Gastrocnemius medialis (tissue), 4 donors: ENCODE measurements at regions not wholly inside any gene's neighbourhood (a gene's known extent, or its start where the extent isn't known, plus 50 kb on each side); places are given as distances from the start of the nearest gene placed in this dataset.

ENCODE experiments used
- ATAC-seq, 2 donors: fragments of 150-250 bp; one replicate each; pipeline ENCODE4 v1.9.1; 2016
- DNase-seq, 2 donors: peaks; one replicate each; pipeline ENCODE4 v3.0.0-alpha.2; 2019
- H3K27ac ChIP-seq, 4 donors: fragments of 200-600 bp; sonication (generic); 1 replicate in 1 of 4; 2 replicates in 3 of 4; pipeline ENCODE4 v1.5.1; 2016 to 2018; ENCODE audit warnings: mild to moderate bottlenecking in 2 of 4, moderate library complexity in 1 of 4
- H3K27me3 ChIP-seq, 3 donors: fragments of 200-600 bp; sonication (generic) in 2 of 3; 1 replicate in 1 of 3; 2 replicates in 2 of 3; pipeline versions ENCODE4 v1.5.1 to v1.6.0; 2016 to 2019; ENCODE audit warnings: mild to moderate bottlenecking in 1 of 3, moderate library complexity in 1 of 3
- H3K36me3 ChIP-seq, 2 donors: fragments of 200-600 bp; sonication (generic) in 1 of 2; one replicate each; pipeline ENCODE4 v1.5.1; 2017 to 2018
- H3K4me1 ChIP-seq, 2 donors: fragments of 200-600 bp; sonication (generic) in 1 of 2; one replicate each; pipeline ENCODE4 v1.5.1; 2016 to 2017; ENCODE audit warnings: mild to moderate bottlenecking in 2 of 2
- H3K4me3 ChIP-seq, 4 donors: fragments of 200-600 bp; sonication (generic) in 3 of 4; 1 replicate in 1 of 4; 2 replicates in 3 of 4; pipeline ENCODE4 v1.5.1; 2016 to 2019; ENCODE audit warnings: mild to moderate bottlenecking in 2 of 4
- H3K9me3 ChIP-seq, 3 donors: fragments of 200-600 bp; sonication (generic) in 2 of 3; 1 replicate in 1 of 3; 2 replicates in 2 of 3; pipeline ENCODE4 v1.5.1; 2016 to 2019
- CTCF ChIP-seq, 5 experiments: fragments of 450-650 bp in 3 of 5; fragments of 200-600 bp in 2 of 5; sonication (generic) in 2 of 5; IDR thresholded peaks in 4 of 5; conservative IDR thresholded peaks in 1 of 5; 1 replicate in 4 of 5; 2 replicates in 1 of 5; pipeline ENCODE4 v1.5.1; 2016 to 2019; ENCODE audit warnings: antibody characterized with exemption in 5 of 5, mild to moderate bottlenecking in 3 of 5, moderate library complexity in 3 of 5
- POLR2A ChIP-seq, 2 donors: fragments of 450-650 bp; IDR thresholded peaks; one replicate each; pipeline ENCODE4 v1.6.1; 2017; ENCODE audit warnings: antibody characterized with exemption in 2 of 2, mild to moderate bottlenecking in 2 of 2, moderate library complexity in 2 of 2
- in situ Hi-C, 4 donors: fragments of 200-750 bp; cut with MboI; loops; one replicate each; pipeline versions ENCODE4 v1.15.0 to v1.8.0; 2017; ENCODE audit warnings: low sequenced_read_pairs in 4 of 4
- intact Hi-C: fragments of 100-400 bp; cut with DNase I; formaldehyde crosslinking; loops from one replicate; pipeline ENCODE4 v1.15.1; 2023; ENCODE audit warnings: low total_unique reads

DNA sequence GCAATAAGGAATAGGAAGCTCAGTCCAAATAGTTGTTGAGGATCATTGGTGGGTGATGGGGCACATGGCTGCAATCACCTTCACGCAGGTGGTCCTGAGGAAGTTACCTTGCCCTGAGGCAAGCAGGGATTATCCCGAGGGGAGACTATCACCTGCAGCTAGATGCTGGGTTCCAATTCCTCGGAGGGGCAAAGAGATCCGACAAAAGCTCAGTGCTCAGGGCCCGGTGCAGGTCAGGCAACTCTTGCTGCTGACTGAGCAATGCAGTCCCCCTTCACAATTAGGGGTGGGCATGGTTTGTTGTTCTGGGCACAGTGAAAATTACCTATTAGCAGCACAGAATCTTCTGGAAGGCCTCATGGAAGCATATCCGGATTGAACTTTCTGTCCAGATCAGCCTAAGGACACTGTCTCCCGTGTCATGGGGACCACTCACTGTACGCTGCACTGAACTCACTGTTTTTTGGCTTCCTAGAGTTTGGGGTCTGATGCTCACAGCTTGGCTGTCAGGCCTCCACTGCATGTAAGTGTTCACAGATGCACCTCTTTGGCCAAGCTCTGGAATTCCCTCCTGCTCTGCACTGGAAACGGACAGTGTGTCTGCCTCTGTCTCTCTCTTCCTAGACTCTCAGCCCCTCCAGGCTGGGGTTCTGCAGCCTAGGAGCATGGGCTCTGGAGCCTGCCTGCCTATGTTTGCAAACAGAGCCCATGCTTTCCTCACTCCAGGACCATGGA is 372.7 kb downstream of the ZNF536 start:
- in situ Hi-C loops = no loop called here
- no peaks in the 10 kb centered on the region for H3K9me3 ChIP-seq
- H3K27me3 ChIP-seq = peaks cover 0 to 3% (median 0%) of the 10 kb centered on the region in 3 donors
- ATAC-seq (no peak), DNase-seq (no peak)
- no peak overlapping the region for H3K27ac ChIP-seq
- H3K4me1 ChIP-seq = no peaks in the 10 kb centered on the region
- H3K36me3 ChIP-seq = no peaks in the 10 kb centered on the region
- H3K4me3 ChIP-seq = no peak overlapping the region
- no peak for TF ChIP-seq POLR2A (IDR thresholded peaks at IDR 0.05)
- no peak for TF ChIP-seq CTCF (IDR thresholded peaks at IDR 0.05 in 4 of 5, conservative IDR thresholded peaks at IDR 0.05 in 1 of 5)
- intact Hi-C loops = no loop called here

- H3K27ac ChIP-seq = no peak overlapping the region
- no peaks in the 10 kb centered on the region for H3K4me1 ChIP-seq
- ATAC-seq (no peak), DNase-seq (no peak)
- intact Hi-C loops = no loop called here
- in situ Hi-C loops = no loop called here
- no peak overlapping the region for H3K4me3 ChIP-seq
- H3K27me3 ChIP-seq = peaks cover 0 to 3% (median 0%) of the 10 kb centered on the region in 3 donors
- H3K9me3 ChIP-seq = no peaks in the 10 kb centered on the region
- TF ChIP-seq POLR2A (IDR thresholded peaks at IDR 0.05) = no peak
- TF ChIP-seq CTCF (IDR thresholded peaks at IDR 0.05 in 4 of 5, conservative IDR thresholded peaks at IDR 0.05 in 1 of 5) = no peak
- no peaks in the 10 kb centered on the region for H3K36me3 ChIP-seq
Measured at GRCh38 chr19:30743702-30744101, 371.5 kb downstream of the ZNF536 start.

- H3K4me3 ChIP-seq = no peak overlapping the region
- no peaks in the 10 kb centered on the region for H3K9me3 ChIP-seq
- no peaks in the 10 kb centered on the region for H3K4me1 ChIP-seq
- H3K27me3 ChIP-seq = peaks cover 0 to 3% (median 0%) of the 10 kb centered on the region in 3 donors
- H3K27ac ChIP-seq = no peak overlapping the region
- TF ChIP-seq CTCF (IDR thresholded peaks at IDR 0.05 in 4 of 5, conservative IDR thresholded peaks at IDR 0.05 in 1 of 5) (no peak), POLR2A (IDR thresholded peaks at IDR 0.05) (no peak)
- ATAC-seq (no peak), DNase-seq (no peak)
- intact Hi-C loops (no loop called here), in situ Hi-C loops (no loop called here)
- no peaks in the 10 kb centered on the region for H3K36me3 ChIP-seq
Measured at GRCh38 chr19:30743011-30743410, 370.8 kb downstream of the ZNF536 start.

DNA sequence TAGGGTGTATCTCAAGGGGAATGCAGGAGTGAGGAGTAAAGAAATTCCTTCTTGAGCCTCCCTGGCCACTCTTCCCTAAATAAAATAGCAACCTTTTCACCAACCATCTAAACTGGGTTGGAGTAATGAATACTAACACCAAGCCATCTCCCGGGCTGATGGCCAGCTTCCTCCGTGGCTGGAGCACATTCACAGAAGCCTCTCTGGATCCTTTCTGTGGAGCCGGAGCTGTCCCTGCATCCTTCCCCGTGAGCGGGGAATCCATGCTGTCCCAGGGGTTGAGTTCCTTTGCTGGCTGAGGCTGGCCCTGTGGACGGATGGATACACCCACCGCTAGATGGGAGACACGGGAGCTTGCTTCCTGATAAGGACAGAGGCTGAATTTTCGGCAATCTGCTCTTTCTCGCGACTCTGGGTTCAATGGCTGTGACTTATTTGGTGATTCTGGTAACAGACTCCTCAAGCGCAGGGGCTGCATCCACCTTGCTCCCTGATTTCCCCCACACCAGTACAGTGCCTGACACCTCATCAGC is 370.3 kb downstream of the ZNF536 start:
- no peak for DNase-seq
- H3K27me3 ChIP-seq = peaks cover 0 to 3% (median 0%) of the 10 kb centered on the region in 3 donors
- TF ChIP-seq CTCF (IDR thresholded peaks at IDR 0.05 in 4 of 5, conservative IDR thresholded peaks at IDR 0.05 in 1 of 5) = no peak
- no peak for TF ChIP-seq POLR2A (IDR thresholded peaks at IDR 0.05)
- H3K4me1 ChIP-seq = no peaks in the 10 kb centered on the region
- no peak overlapping the region for H3K27ac ChIP-seq
- no peak overlapping the region for H3K4me3 ChIP-seq
- no peaks in the 10 kb centered on the region for H3K36me3 ChIP-seq
- intact Hi-C loops (no loop called here), in situ Hi-C loops (no loop called here)
- no peak for ATAC-seq
- no peaks in the 10 kb centered on the region for H3K9me3 ChIP-seq
